ENCODE measurements at regions not wholly inside any gene's neighbourhood (a gene's known extent, or its start where the extent isn't known, plus 50 kb on each side); places are given as distances from the start of the nearest gene placed in this dataset.

DNA sequence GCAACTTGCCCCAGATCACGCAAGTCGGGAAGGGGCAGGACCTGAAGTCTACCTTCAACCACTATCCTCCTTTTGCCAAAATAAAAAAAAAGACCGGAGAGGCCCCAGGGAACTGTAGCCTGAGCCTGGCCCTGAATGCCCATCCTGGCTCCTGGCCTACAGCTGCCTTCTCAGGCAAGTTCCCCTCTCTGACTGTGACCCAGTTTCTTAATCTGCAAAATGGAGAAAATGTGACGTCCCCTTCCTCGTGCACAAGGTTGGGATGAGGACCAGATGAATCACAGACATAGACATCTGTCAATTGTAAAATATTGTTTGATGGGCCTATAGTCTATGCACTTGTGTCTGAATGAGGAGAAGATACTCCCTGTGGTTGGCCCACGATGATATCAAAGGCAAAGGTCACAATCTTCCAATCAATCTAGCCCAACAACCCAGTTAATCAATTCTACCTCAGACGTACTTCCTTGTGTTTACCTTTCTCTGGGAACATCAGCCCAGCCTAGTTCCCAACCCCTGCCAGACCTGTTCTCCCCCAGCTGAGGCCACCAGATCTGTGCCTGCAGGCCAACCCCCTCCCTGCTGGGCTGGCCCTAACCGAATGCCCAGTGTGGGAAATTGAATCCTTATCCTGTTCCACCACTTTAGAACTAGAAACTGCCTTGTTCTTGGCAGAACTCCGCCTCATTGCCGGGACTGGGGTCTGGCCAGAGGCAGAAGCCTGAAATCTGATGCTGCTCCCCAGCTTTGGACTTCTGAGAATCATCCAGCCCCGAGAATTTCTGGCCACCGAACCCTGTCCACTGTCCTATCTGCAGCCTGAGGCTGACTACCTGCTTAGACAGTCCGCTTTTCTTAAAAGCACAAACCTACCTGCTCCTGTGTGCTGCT, 101.8 kb upstream of the LIPC start:
- DNase-seq: peak; percentile 55

- DNase-seq: peak; percentile 61
Observed at GRCh38 chr15:58330741-58331559, 100.8 kb upstream of the LIPC start.

- no peak for DNase-seq
Observed at GRCh38 chr15:58331560-58331912, 100.3 kb upstream of the LIPC start.

DNA sequence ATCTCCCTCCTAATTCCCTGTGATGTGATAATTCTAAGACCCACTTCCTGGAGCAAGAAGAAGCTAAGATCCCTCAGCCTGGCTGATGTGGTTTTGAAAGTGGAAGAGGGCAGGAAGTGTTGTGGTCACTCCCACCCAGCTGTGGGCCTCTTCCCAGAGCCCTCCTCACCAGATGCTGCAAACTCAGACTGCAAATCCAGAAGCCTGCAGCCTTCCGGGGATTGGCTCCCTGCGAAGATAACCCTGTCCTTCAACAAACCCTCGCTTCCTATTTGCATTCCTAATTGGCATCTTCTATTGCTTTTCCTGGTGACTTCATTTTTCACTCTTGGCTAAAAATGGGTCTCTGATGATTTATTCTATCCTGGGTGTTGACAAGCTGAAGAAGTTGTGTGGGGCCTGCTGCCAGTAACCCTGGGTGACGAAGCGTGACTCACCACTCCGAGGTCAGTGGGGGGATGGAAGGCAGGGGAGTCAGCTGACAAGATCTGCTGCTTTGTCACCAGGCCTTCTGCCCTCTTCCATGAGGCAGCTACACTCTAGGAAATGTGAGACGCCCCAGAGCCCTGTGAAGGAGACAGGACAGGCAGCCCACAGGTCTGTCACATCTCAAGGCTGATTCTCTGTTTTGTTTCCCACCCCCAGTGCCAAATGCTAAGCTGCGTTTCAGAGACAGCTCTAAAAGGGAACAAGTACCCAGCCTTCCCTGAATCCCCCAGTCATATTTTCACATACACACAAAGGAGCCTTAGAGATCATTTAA, 99.7 kb upstream of the LIPC start:
- peak; percentile 100 for DNase-seq

DNA sequence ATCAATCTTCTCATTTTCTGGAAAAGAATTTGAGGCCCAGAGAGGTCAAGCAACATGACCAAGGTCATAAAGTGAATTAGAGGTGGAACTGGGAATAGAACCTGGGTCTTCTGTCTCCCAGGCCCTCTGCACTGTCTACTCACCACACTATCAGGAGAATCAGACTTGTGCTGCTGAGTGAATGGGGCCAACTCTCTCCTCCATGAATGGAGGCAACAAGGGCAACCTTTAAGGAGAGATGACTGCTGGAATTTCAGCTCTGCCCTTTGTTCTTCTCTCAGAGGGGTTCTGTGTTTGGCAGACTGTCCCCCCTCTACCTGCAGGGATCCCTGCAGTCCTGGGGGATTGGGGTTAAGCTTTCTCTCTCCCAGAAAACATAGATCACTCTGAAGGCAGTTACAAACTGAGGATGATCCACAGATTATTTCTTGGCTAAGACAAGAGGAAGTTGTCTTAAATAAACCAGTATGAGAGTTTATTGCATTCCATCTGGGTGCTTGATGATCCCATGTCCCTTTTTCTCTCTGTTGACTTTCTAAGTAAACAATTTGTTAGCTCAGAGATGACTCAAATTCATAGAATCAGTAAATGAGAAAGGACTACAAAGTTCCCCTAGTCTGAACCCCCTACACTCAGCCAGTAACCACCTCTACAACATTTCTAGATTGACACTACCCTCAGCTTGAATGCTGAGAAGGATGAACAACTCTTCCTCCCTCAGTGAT, 99.0 kb upstream of the LIPC start:
- DNase-seq: peak; percentile 65

DNA sequence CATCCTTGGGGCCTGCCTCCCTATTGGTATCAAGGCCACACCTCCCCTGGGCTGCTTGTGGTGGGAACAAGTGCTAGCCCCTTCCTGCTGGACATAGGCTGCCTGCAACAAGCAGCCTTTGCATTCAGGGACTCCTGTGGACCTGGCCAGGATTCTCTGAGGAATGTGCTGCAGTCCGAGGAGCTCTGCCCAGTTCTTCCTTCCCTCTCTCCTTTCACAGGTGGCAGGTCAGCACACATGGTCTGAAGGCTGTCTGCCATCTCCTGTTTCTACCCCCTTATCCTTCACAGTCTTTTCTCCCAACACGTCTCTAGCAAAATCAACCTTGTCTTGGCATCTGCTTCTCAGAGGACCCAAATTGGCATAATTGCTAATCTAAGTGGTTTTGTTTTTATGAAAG, 97.0 kb upstream of the LIPC start:
- no peak for DNase-seq

DNA sequence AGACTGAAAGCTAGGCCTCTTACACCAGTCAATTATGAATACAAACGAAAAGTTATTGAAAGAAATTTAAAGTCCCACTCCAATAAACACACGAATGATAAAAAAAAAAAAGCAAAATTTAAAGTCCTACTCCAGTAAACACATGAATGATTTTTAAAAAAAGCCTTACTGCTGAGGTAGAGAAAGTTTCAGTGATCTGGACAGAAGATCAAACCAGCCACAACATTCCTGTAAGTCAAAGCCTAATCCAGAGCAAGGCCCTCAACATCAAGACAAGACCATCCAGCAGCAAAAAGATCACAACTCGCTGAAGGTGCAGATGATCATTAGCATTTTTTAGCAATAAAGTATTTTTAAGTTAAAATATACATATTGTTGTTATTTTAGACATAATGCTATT, 95.6 kb upstream of the LIPC start:
- no peak for DNase-seq

DNA sequence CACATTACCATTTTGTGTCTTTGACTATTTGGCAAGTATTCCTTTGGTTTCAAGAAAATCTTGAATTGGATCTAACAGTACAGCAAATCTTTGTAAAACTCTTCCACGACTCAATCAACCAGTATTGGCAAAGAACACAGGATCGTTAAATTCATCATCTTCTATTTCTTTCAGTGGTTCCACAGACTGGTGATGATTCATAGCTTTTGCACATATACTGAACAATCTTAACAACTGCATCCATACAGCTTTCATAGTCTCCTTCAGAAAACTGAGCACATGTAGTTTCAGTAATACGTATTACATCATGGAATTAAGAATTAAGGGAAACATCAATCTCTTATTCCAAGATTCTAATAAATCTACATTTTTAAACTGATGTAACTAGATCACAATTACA, 91.6 kb upstream of the LIPC start:
- peak; percentile 14 for DNase-seq

- no peak for DNase-seq
Observed at GRCh38 chr15:58342508-58342907, 89.3 kb upstream of the LIPC start.

DNA sequence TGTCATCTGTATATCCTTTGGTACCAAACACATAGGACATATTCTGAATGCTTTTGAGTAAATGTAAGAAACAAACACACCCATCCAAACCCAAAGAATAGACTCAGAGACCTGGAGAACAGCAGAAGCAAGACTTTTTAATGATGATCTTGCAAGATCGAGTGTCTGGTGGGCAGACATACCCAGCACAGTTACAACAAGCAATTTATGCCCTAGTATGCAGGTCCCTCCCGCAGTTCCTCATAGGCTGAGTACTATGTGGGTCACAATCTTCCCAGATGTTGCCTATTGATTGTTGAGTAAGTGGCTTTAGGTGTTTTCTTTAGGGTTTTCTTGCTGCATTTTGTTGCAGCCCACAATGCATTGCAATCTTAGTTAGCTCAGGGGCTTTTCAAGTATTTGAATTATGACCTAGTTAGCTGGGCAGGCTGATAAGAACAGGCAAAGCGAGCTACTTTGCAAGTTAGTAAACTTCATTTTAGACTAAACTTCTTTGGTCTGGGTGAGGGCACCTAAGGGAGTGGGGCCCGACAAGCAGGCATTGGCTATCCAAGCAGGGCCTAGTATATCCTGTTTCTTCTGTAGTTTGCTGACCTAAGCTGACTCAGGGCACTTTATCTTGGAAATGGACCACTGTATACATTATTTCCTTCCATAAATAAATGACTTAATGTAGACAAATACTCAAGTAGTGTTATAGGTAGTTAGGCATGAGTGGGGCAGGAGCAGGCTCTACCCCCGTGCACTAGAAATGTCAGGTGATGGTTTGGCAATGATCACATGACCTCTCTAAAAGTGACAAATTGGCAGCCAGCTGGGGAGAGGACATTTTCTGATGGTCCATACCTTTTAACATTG, 87.3 kb upstream of the LIPC start:
- DNase-seq: no peak

GRCh38 chr15:58346361-58346760, 85.4 kb upstream of the LIPC start:
- no peak for DNase-seq

- DNase-seq: peak; percentile 76
Observed at GRCh38 chr15:58348095-58348812, 83.5 kb upstream of the LIPC start.

DNA sequence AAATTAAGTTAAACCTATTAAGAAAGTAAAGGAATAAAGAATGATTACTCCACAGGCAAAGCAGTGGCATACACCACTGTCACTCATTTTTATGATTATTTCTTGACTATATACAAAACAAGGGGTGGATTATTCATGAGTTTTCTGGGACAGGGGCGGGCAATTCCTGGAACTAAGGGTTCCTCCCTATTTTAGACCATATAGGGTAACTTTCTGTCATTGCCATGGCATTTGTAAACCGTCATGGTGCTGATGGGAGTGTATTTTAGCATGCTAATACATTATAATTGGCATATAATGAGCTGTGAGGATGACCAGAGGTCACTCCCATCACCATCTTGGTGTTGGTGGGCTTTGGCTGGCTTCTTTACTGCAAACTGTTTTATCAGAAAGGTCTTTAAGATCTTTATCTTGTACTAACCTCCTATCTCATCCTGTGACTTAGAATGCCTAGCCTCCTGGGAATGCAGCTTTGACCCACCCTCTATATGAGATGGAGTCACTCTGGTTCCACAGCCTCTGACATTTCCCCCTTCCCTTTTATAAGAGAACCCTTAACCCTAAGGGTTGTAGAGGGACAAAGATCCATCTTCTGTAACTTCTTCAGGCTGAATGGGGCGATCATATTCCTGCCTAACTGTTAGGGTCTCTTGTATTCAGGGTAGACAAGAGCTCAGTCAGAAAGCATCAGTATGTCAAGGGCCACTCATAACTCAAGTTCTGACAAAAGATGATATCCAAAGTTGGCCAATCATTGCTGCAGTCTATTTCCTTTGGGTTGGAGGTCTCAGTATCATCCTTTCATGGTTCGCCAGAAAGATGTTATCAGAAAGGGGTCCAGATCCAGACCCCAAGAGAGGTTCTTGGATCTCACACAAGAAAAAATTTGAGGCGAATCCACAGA, 79.5 kb upstream of the LIPC start:
- no peak for DNase-seq

GRCh38 chr15:58355382-58355971, 76.3 kb upstream of the LIPC start:
- peak; percentile 35 for DNase-seq

DNA sequence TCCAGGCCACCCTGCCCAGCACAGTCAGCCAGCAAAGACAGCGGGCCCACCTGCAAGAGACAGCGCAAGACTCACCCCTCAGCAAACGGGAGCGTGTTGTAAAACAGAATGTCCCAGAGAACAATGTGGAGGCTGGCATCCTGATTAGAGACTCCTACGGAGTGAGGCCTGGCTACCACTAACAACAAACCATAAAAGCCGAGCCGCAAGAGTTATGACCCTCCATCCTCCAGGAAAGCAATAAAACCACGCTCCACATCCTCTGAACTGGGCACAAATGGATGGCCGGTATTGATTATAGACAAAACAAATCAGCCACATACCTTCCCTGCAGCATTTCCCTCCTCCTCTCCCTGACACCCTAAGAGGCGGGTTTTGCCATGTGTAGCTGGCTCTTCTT, 75.8 kb upstream of the LIPC start:
- no peak for DNase-seq

GRCh38 chr15:58357529-58358476, 74.0 kb upstream of the LIPC start:
- DNase-seq: no peak

DNA sequence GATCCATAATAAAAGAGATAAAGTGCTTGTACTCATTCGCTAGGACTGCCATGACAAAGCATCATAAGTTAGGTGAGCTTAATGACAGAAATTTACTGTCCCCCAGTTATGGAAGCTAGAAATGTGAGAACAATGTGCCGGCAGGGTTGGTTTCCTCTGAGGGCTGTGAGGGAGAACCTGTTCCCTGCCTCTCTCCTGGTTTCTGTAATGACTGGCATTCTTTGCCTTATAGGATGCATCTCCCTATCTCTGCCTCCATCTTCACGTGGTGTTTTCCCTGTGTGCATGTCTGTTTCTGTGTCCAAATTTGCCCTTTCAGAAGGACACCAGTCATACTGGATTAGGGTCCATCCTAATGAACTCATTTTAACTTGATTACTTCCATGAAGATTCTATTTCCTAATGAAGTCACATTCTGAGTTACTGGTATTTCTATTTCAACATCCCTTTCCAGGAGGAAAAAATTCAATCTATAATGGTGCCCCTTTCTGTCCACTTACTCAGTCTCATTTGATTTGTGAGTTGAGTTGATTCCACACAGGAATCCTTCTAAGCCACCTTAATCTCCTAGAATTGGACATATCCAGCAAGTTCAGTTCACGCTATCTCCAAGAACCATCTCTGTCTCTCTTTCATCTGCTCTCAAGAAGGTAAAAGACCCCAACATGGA, 71.2 kb upstream of the LIPC start:
- DNase-seq: no peak

DNA sequence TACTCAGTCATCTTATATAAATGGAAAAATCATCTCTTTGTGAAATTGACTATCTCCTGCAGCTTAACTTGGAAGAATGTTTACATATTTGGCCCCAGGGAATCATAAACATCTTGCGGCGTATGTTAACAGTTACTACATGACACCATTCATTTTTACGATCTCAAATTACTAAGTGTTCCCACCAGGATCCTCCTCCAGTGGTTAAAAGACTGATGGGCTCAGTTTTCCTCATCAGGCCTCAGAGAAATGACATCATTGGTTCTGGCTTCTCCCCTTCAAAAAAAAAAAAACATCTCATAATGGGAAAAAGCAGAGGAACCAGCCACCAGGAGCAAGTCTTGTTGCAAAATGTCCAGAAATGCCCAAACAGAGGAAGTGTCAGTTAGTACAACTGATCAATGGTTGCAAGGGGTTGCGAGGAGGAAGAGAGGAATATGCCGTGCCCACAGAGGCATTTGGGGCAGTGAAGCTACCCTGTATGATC, 70.5 kb upstream of the LIPC start:
- peak; percentile 93 for DNase-seq
